Neural progenitor cell (in vitro differentiated cells): ENCODE measurements at regions not wholly inside any gene's neighbourhood (a gene's known extent, or its start where the extent isn't known, plus 50 kb on each side); places are given as distances from the start of the nearest gene placed in this dataset.

Experiments used
- EZH2 ChIP-seq: fragments of 200-600 bp; sonication (generic); IDR thresholded peaks from 2 replicates; pipeline ENCODE4 v1.6.1; 2017; ENCODE audit warnings: antibody characterized with exemption, mild to moderate bottlenecking, moderate library complexity
- EZH2phosphoT487 ChIP-seq: fragments of 200-600 bp; sonication (generic); IDR thresholded peaks from 2 replicates; pipeline ENCODE4 v1.6.1; 2017; ENCODE audit warnings: antibody characterized with exemption
- TF ChIP-seq, protein P1 (sequence below): fragments of 200-600 bp; sonication (generic); IDR thresholded peaks from 2 replicates; pipeline ENCODE4 v1.5.1; 2017; ENCODE audit warnings: antibody characterized with exemption, mild to moderate bottlenecking

DNA sequence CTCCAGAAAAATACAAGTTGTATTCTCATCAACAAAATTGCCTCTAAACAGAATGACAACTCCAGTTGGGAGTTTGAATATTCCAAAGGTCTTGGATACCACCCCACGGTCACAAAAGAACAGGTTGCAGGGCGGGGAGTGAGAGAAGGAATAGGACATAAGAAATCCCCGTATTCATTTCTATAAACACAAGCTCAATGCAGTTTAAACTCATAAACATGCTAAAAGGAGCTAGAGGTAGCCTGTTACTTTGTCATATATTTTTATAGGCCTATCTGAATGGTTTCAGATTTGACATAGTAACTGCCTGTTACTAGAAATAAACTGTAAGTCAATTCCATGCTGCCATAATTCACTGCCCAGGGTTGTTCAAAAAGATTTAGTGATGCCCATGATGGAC, 567.5 kb downstream of the BCL11A start:
- TF ChIP-seq, protein P1, sequence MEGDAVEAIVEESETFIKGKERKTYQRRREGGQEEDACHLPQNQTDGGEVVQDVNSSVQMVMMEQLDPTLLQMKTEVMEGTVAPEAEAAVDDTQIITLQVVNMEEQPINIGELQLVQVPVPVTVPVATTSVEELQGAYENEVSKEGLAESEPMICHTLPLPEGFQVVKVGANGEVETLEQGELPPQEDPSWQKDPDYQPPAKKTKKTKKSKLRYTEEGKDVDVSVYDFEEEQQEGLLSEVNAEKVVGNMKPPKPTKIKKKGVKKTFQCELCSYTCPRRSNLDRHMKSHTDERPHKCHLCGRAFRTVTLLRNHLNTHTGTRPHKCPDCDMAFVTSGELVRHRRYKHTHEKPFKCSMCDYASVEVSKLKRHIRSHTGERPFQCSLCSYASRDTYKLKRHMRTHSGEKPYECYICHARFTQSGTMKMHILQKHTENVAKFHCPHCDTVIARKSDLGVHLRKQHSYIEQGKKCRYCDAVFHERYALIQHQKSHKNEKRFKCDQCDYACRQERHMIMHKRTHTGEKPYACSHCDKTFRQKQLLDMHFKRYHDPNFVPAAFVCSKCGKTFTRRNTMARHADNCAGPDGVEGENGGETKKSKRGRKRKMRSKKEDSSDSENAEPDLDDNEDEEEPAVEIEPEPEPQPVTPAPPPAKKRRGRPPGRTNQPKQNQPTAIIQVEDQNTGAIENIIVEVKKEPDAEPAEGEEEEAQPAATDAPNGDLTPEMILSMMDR: no peak
- no peak for TF ChIP-seq EZH2phosphoT487
- no peak for TF ChIP-seq EZH2
